K562 (cell line): ENCODE measurements at regions not wholly inside any gene's neighbourhood (a gene's known extent, or its start where the extent isn't known, plus 50 kb on each side); places are given as distances from the start of the nearest gene placed in this dataset.

Experiments
- ATAC-seq: fragments of 200-7000 bp; cut with Tn5 transposase; 3 replicates; pipeline ENCODE4 v1.9.1; 2020; ENCODE audit warnings: moderate library complexity
- BruUV-seq: library from RNA; stranded (reverse); fragments of 400-500 nt; replicated peaks from 2 replicates; lab custom pipeline; 2021; lab: Mats Ljungman, UMichigan
- CTCF ChIA-PET: fragments of 300-600 bp; formaldehyde crosslinking; extraction: SDS; loops from one replicate; lab custom pipeline; 2021; ENCODE audit warnings: low intra/inter-chr PET ratio; lab: Yijun Ruan, JAX
- POLR2A ChIA-PET: fragments of 300-600, 350-650 bp; sonication (Branson Sonifier 250); formaldehyde crosslinking; extraction: SDS; loops from one replicate; lab custom pipeline; 2021; ENCODE audit warnings: antibody characterized with exemption, inconsistent platforms; lab: Yijun Ruan, JAX
- DNase-seq, 4 experiments: peaks; one replicate each; pipeline versions ENCODE4 v3.0.0 to v3.0.0-alpha.2; 2011 to 2018; ENCODE audit warnings: low spot score in 3 of 4, mixed read lengths in 3 of 4; ENCODE audit errors: extremely low read depth in 1 of 4
- FAIRE-seq: peaks from 2 replicates; lab custom pipeline; 2011; peaks lifted over from hg19 to GRCh38; lab: Jason Lieb, UNC
- H2AFZ ChIP-seq: 2 replicates; pipeline ENCODE4 v1.6.0; 2011; ENCODE audit warnings: low read depth, low read length, control low read depth, inconsistent platforms
- H3K27ac ChIP-seq: fragments of 200-600 bp; 3 replicates; pipeline ENCODE4 v1.8.0; 2011; ENCODE audit warnings: low read depth, mild to moderate bottlenecking, control low read depth, inconsistent platforms, low read length, moderate library complexity, mixed read lengths; ENCODE audit errors: extremely low read depth
- H3K27me3 ChIP-seq, 2 experiments: fragments of 300-600 bp in 1 of 2; 2 replicates in 1 of 2; 3 replicates in 1 of 2; pipeline versions ENCODE4 v1.6.0 to v1.8.0; 2011; ENCODE audit warnings: inconsistent platforms in 2 of 2, low read length in 2 of 2, mild to moderate bottlenecking in 1 of 2, mixed read lengths in 1 of 2, moderate library complexity in 1 of 2; ENCODE audit not compliant: control insufficient read depth in 2 of 2, insufficient read depth in 2 of 2
- H3K36me3 ChIP-seq: fragments of 300-600 bp; 3 replicates; pipeline ENCODE4 v1.8.0; 2011; ENCODE audit warnings: mild to moderate bottlenecking, low read length, inconsistent platforms; ENCODE audit not compliant: control insufficient read depth, insufficient read depth
- H3K4me1 ChIP-seq, 2 experiments: fragments of 200-600 bp in 1 of 2; replicated peaks in 1 of 2; 2 replicates in 1 of 2; 3 replicates in 1 of 2; pipeline versions ENCODE4 v1.5.1 to v1.8.0; 2011; ENCODE audit warnings: inconsistent platforms in 2 of 2, low read length in 2 of 2, mild to moderate bottlenecking in 1 of 2, mixed read lengths in 1 of 2, moderate library complexity in 1 of 2; ENCODE audit not compliant: control insufficient read depth in 2 of 2, insufficient read depth in 2 of 2
- H3K4me2 ChIP-seq: 2 replicates; pipeline ENCODE4 v1.6.1; 2011; ENCODE audit warnings: low read length, control low read depth, inconsistent platforms, mixed read lengths; ENCODE audit not compliant: insufficient read depth
- H3K4me3 ChIP-seq: fragments of 200-600 bp; sonication (generic), shearing (Covaris generic); 2 replicates; pipeline ENCODE4 v1.5.1; 2016; ENCODE audit warnings: control low read depth, inconsistent platforms
- H3K79me2 ChIP-seq: fragments of 200-600 bp; 3 replicates; pipeline ENCODE4 v1.8.0; 2011; ENCODE audit warnings: low read length, inconsistent platforms; ENCODE audit not compliant: control insufficient read depth, insufficient read depth
- H3K9ac ChIP-seq, 2 experiments: 2 replicates each; pipeline versions ENCODE4 v1.6.0 to v1.6.1; 2011; ENCODE audit warnings: low read depth in 2 of 2, low read length in 2 of 2, control low read depth in 1 of 2, inconsistent platforms in 1 of 2, mild to moderate bottlenecking in 1 of 2, mixed read lengths in 1 of 2; ENCODE audit not compliant: insufficient read depth in 1 of 2
- H3K9me1 ChIP-seq: one replicate; pipeline ENCODE4 v1.6.0; 2011; ENCODE audit warnings: inconsistent platforms, mild to moderate bottlenecking, low read length, moderate library complexity; ENCODE audit not compliant: control insufficient read depth, insufficient read depth
- H3K9me3 ChIP-seq: replicated peaks from 2 replicates; pipeline ENCODE4 v1.5.1; 2011; ENCODE audit warnings: low read depth, low read length, inconsistent platforms; ENCODE audit not compliant: control insufficient read depth, insufficient read depth
- H4K20me1 ChIP-seq: replicated peaks from 2 replicates; pipeline ENCODE4 v1.6.1; 2011; ENCODE audit warnings: low read length, inconsistent platforms, mixed read lengths; ENCODE audit not compliant: control insufficient read depth, insufficient read depth
- CGGBP1 ChIP-seq: fragments of 250-450 bp; sonication (Bioruptor Pico); IDR thresholded peaks from 2 replicates; pipeline ENCODE4 v1.9.0; 2021; ENCODE audit warnings: mild to moderate bottlenecking
- CLOCK ChIP-seq: fragments of 250-450 bp; sonication (Bioruptor Pico); IDR thresholded peaks from 2 replicates; pipeline ENCODE4 v1.4.0; 2020; ENCODE audit warnings: mild to moderate bottlenecking, moderate library complexity, borderline replicate concordance
- EHMT2 ChIP-seq: fragments of 450-650 bp; IDR thresholded peaks from 2 replicates; pipeline ENCODE4 v1.6.1; 2018; ENCODE audit warnings: antibody characterized with exemption
- HNRNPLL ChIP-seq: fragments of 200-400 bp; formaldehyde crosslinking; IDR thresholded peaks from 2 replicates; pipeline ENCODE4 v1.6.1; 2017; ENCODE audit warnings: low read length, low read depth, mild to moderate bottlenecking; ENCODE audit not compliant: poor library complexity, severe bottlenecking
- KAT2B ChIP-seq: IDR thresholded peaks from one replicate; pipeline ENCODE4 v1.6.1; 2012; ENCODE audit warnings: low read depth, mild to moderate bottlenecking, control low read depth, inconsistent platforms, low read length, moderate library complexity
- KLF10 ChIP-seq: fragments of 250-450 bp; sonication (Bioruptor Pico); IDR thresholded peaks from 2 replicates; pipeline ENCODE4 v1.6.1; 2021; ENCODE audit warnings: matching md5 sums
- LARP7 ChIP-seq: fragments of 450-650 bp; IDR thresholded peaks from 2 replicates; pipeline ENCODE4 v1.6.1; 2016
- MAFK ChIP-seq: IDR thresholded peaks from 2 replicates; pipeline ENCODE4 v1.6.1; 2011; ENCODE audit warnings: low read length, improper control_type of control experiment
- PHB2 ChIP-seq: fragments of 450-650 bp; IDR thresholded peaks from 2 replicates; pipeline ENCODE4 v1.6.1; 2017; ENCODE audit warnings: low read depth
- RHOXF2B ChIP-seq: fragments of 250-450 bp; sonication (Bioruptor Pico); conservative IDR thresholded peaks from 2 replicates; pipeline ENCODE4 v1.5.1; 2021
- SLC30A9 ChIP-seq: fragments of 250-450 bp; sonication (Bioruptor Pico); IDR thresholded peaks from 2 replicates; pipeline ENCODE4 v1.8.0; 2022; ENCODE audit warnings: mild to moderate bottlenecking, moderate library complexity
- SMC3 ChIP-seq: conservative IDR thresholded peaks from 2 replicates; pipeline ENCODE4 v1.6.1; 2011; ENCODE audit warnings: low read depth, low read length, improper control_type of control experiment; ENCODE audit not compliant: insufficient read depth
- SUPT5H ChIP-seq: fragments of 450-650 bp; IDR thresholded peaks from 2 replicates; pipeline ENCODE4 v1.6.1; 2016
- XRCC4 ChIP-seq: IDR thresholded peaks from one replicate; pipeline ENCODE4 v1.6.1; 2011; ENCODE audit not compliant: insufficient read depth, insufficient read length; ENCODE audit errors: extremely low read depth
- ZNF785 ChIP-seq: fragments of 250-450 bp; sonication (Bioruptor Pico); IDR thresholded peaks from 2 replicates; pipeline ENCODE4 v1.4.0; 2020; ENCODE audit warnings: mild to moderate bottlenecking
- ZNF79 ChIP-seq: fragments of 250-450 bp; sonication (Bioruptor Pico); IDR thresholded peaks from 2 replicates; pipeline ENCODE4 v1.4.0; 2020; ENCODE audit warnings: low read depth, mild to moderate bottlenecking, moderate library complexity
- WGBS: fragments of 100-300 bp; shearing (Covaris generic); methylation state at CpG from one replicate; pipeline ENCODE4 v1.1.6; 2016; ENCODE audit warnings: low coverage, mixed read lengths; ENCODE audit not compliant: insufficient coverage; ENCODE audit errors: missing lambda C conversion rate; 5-methylcytosine and 5-hydroxymethylcytosine counted together
- in situ Hi-C: fragments of 300-500 bp; cut with MboI; formaldehyde crosslinking; loops from 4 replicates; pipeline ENCODE4 v1.15.0; 2018; ENCODE audit warnings: inconsistent platforms, mixed read lengths
- intact Hi-C: fragments of 100-400 bp; cut with micrococcal nuclease; formaldehyde crosslinking; loops from 2 replicates; pipeline ENCODE4 v1.14.2; 2022
- TF ChIP-seq, protein P1 (sequence below): fragments of 250-450 bp; sonication (Bioruptor Pico); IDR thresholded peaks from 2 replicates; pipeline ENCODE4 v1.6.1; 2021; ENCODE audit warnings: mild to moderate bottlenecking
- TF ChIP-seq, protein P2 (sequence below): fragments of 150-350 bp; conservative IDR thresholded peaks from 2 replicates; pipeline ENCODE4 v1.6.1; 2014; ENCODE audit warnings: low read length

- H3K4me2 ChIP-seq, result no peak overlapping the region
- FAIRE-seq (no peak), DNase-seq (no peak), ATAC-seq (no peak)
- no peaks in the 10 kb centered on the region for H3K9me3 ChIP-seq
- 14% methylated on average over 3 of the region's 3 CpGs for WGBS
- in situ Hi-C loops (loop anchor here (25.0 kb wide), 1 partner anchor 247 kb away; no protein-coding TSS in a partner anchor), intact Hi-C loops (loop anchor here (5.0 kb wide), 1 partner anchor 457 kb away; no protein-coding TSS in a partner anchor)
- H3K27ac ChIP-seq, result no peak overlapping the region
- no peaks in the 10 kb centered on the region for H3K79me2 ChIP-seq
- ChIA-PET POLR2A (no interaction called here), CTCF (no interaction called here)
- no peaks in the 10 kb centered on the region for H4K20me1 ChIP-seq
- peaks cover 0 to 5% of the 10 kb centered on the region in 2 experiments; a peak in 1 of 5 replicates for H3K4me1 ChIP-seq
- BruUV-seq, result no TSS peak
- 0 out of 5 replicates have a peak, but pooled peaks cover 0 to 3% of the 10 kb centered on the region in 2 experiments for H3K27me3 ChIP-seq
- H2AFZ ChIP-seq, result no peak overlapping the region
- no peaks in the 10 kb centered on the region for H3K9me1 ChIP-seq
- no peaks in the 10 kb centered on the region for H3K36me3 ChIP-seq
- no peak overlapping the region for H3K9ac ChIP-seq
- H3K4me3 ChIP-seq, result no peak overlapping the region
- TF ChIP-seq KLF10 (no peak), PHB2 (no peak), SUPT5H (no peak), LARP7 (no peak), ZNF79 (no peak), EHMT2 (no peak), RHOXF2B (CRISPR knock-in tag) (no peak), SMC3 (no peak), KAT2B (no peak), XRCC4 (no peak), ZNF785 (CRISPR knock-in tag) (no peak), MAFK (no peak), CLOCK (CRISPR knock-in tag) (no peak), CGGBP1 (CRISPR knock-in tag) (no peak), SLC30A9 (no peak), HNRNPLL (no peak)
- TF ChIP-seq, protein P1, sequence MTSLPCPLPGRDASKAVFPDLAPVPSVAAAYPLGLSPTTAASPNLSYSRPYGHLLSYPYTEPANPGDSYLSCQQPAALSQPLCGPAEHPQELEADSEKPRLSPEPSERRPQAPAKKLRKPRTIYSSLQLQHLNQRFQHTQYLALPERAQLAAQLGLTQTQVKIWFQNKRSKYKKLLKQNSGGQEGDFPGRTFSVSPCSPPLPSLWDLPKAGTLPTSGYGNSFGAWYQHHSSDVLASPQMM (CRISPR knock-in tag), result no peak
- TF ChIP-seq, protein P2, sequence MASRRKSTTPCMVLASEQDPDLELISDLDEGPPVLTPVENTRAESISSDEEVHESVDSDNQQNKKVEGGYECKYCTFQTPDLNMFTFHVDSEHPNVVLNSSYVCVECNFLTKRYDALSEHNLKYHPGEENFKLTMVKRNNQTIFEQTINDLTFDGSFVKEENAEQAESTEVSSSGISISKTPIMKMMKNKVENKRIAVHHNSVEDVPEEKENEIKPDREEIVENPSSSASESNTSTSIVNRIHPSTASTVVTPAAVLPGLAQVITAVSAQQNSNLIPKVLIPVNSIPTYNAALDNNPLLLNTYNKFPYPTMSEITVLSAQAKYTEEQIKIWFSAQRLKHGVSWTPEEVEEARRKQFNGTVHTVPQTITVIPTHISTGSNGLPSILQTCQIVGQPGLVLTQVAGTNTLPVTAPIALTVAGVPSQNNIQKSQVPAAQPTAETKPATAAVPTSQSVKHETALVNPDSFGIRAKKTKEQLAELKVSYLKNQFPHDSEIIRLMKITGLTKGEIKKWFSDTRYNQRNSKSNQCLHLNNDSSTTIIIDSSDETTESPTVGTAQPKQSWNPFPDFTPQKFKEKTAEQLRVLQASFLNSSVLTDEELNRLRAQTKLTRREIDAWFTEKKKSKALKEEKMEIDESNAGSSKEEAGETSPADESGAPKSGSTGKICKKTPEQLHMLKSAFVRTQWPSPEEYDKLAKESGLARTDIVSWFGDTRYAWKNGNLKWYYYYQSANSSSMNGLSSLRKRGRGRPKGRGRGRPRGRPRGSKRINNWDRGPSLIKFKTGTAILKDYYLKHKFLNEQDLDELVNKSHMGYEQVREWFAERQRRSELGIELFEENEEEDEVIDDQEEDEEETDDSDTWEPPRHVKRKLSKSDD, result no peak
Observed at GRCh38 chr13:48583859-48584311, 51.0 kb upstream of the RCBTB2 start.
